Activated CD4-positive, alpha-beta T cell treated with anti-CD3 and anti-CD28 coated beads, Interleukin-2, amount 10 ng/mL, durations not matched to agents 7 days and 5 days (primary cell): ENCODE measurements at regions not wholly inside any gene's neighbourhood (a gene's known extent, or its start where the extent isn't known, plus 50 kb on each side); places are given as distances from the start of the nearest gene placed in this dataset.

Experiments used
- CTCF ChIA-PET: fragments of 350-600 bp; sonication (Branson Sonifier 250); formaldehyde crosslinking; loops from one replicate; lab custom pipeline; 2021; ENCODE audit warnings: antibody characterized with exemption; lab: Charles Lee
- POLR2A ChIA-PET: fragments of 350-600 bp; sonication (Branson Sonifier 250); formaldehyde crosslinking; loops from one replicate; lab custom pipeline; 2021; ENCODE audit warnings: antibody characterized with exemption; lab: Charles Lee
- DNase-seq: peaks from one replicate; pipeline ENCODE4 v3.0.0-alpha.2; 2020
- H3K27ac Mint-ChIP-seq: one replicate; pipeline ENCODE4 v1.8.0; 2021; ENCODE audit warnings: mild to moderate bottlenecking, moderate library complexity, mixed read lengths
- H3K27me3 Mint-ChIP-seq: one replicate; pipeline ENCODE4 v1.8.0; 2021; ENCODE audit warnings: mixed read lengths
- H3K36me3 Mint-ChIP-seq: one replicate; pipeline ENCODE4 v1.8.0; 2021; ENCODE audit warnings: low read depth, mixed read lengths
- H3K4me1 Mint-ChIP-seq: one replicate; pipeline ENCODE4 v1.8.0; 2021; ENCODE audit warnings: mixed read lengths
- H3K4me3 Mint-ChIP-seq: one replicate; pipeline ENCODE4 v1.8.0; 2021; ENCODE audit warnings: mild to moderate bottlenecking, moderate library complexity, mixed read lengths
- H3K9me3 Mint-ChIP-seq: one replicate; pipeline ENCODE4 v1.8.0; 2021; ENCODE audit warnings: mixed read lengths

DNA sequence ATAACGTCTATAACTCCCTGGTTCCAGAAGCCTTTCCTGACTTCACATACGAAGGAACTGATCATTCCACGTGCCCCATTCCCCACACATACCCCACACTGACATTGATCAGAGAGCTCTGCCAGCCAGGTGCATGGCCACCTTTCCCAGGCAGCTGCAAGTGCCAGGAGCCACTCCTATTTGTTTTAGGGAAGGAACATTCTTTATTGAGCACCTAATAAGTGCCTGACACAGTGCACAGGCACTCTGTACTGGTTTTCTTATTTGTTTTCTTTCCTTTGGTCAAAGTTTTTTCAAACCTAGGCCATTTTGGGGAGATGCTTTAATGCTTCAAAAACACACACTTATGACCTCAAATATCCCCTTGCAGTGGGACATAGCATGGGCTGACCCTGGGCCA lies 50.0 kb downstream of the PITPNM2 start:
- no peak for DNase-seq
- ChIA-PET POLR2A (no interaction called here), CTCF (no interaction called here)

DNA sequence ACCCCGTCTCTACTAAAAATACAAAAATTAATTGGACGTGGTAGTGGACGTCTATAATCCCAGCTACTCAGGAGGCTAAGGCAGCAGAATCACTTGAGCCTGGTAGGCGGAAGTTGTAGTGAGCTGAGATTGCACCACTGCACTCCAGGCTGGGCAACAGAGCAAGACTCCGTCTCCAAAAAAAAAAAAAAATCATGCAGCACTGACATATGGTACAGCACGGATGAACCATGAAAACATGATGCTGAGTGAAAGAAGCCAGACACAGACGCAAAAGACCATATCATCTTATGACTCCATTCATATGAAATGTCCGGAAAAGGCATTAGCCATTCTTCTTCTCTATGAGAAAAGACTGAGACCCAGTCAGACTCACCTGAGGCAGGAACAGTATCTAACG lies 50.4 kb downstream of the PITPNM2 start:
- Mint-ChIP-seq H3K9me3 (no peaks in the 10 kb centered on the region), H3K4me1 (peaks cover 36% of the 10 kb centered on the region), H3K27me3 (no peaks in the 10 kb centered on the region), H3K27ac (no peak overlapping the region), H3K4me3 (no peak overlapping the region), H3K36me3 (peaks cover 16% of the 10 kb centered on the region)
- no peak for DNase-seq
- CTCF ChIA-PET = no interaction called here
- POLR2A ChIA-PET = no interaction called here

More for the DNA sequence above, 50.0 kb downstream of the PITPNM2 start:
- Mint-ChIP-seq H3K36me3 (peaks cover 20% of the 10 kb centered on the region), H3K4me3 (no peak overlapping the region), H3K4me1 (peaks cover 36% of the 10 kb centered on the region), H3K9me3 (no peaks in the 10 kb centered on the region), H3K27me3 (no peaks in the 10 kb centered on the region), H3K27ac (no peak overlapping the region)

DNA sequence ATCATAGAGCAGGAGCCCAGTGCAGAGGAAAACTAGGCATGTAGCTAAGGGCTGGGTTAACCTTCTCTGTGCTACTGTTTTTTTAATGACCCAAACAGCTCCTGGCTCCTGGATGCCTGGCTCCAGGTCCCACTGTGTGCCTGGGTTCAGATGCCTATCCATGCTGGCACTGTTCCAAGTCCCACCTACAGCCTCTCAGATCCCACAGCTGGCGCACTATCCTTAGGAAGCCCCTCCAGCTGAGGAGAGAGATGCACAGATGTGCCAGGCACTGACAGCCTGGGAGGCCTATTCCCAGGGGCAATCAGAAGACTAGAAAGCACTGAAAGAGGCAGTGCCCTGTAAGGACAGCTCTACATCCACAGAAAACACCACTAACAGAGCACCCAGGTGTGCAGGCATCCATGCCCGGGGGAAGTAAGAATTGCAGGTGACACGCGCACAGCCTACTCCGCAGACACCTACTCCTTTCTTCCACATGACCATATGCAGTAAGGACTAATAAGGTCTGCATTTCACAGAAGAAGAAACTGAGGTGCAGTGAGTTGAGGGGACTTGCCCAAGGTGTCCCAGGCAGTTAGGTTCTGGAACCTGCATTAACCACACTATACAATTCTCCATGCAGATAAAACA lies 51.2 kb downstream of the PITPNM2 start:
- POLR2A ChIA-PET = no interaction called here
- Mint-ChIP-seq H3K4me1 (peaks cover 31% of the 10 kb centered on the region), H3K36me3 (peaks cover 8% of the 10 kb centered on the region)

DNA sequence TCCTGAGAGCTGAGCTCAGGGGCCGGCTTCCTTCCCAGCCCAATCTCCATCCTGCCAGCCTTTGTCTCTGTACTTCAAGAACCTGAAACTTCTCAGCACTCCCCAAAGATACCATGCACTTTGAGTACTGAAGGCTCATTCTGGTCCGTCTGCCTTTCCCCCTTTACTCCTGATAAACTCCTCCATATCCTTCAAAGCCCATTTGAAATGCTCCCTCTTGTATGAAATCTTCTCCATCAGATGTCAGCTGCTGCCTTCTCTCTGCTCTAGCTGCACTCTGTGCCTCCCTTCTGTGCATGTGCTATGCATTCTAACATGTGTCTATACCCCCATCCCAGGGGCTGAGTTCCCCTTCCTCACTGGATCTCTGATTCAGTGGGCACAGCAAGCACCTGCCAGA lies 52.1 kb downstream of the PITPNM2 start:
- Mint-ChIP-seq H3K4me1 (peaks cover 26% of the 10 kb centered on the region), H3K4me3 (no peak overlapping the region), H3K27me3 (no peaks in the 10 kb centered on the region), H3K36me3 (peaks cover 2% of the 10 kb centered on the region), H3K9me3 (no peaks in the 10 kb centered on the region), H3K27ac (no peak overlapping the region)
- no peak for DNase-seq
- POLR2A ChIA-PET = no interaction called here
- CTCF ChIA-PET = interaction anchor here (0.9 to 1.5 kb wide), 4 partner anchors 8 to 33 kb away, joined by 3 to 4 read pairs (median 4); no protein-coding TSS in a partner anchor

More for the DNA sequence above, 51.2 kb downstream of the PITPNM2 start:
- Mint-ChIP-seq H3K27me3 (no peaks in the 10 kb centered on the region), H3K27ac (no peak overlapping the region), H3K4me3 (no peak overlapping the region), H3K9me3 (no peaks in the 10 kb centered on the region)
- CTCF ChIA-PET = interaction anchor here (0.9 to 1.0 kb wide), 2 partner anchors 10 to 29 kb away, joined by 4 read pairs; no protein-coding TSS in a partner anchor
- DNase-seq = no peak

DNA sequence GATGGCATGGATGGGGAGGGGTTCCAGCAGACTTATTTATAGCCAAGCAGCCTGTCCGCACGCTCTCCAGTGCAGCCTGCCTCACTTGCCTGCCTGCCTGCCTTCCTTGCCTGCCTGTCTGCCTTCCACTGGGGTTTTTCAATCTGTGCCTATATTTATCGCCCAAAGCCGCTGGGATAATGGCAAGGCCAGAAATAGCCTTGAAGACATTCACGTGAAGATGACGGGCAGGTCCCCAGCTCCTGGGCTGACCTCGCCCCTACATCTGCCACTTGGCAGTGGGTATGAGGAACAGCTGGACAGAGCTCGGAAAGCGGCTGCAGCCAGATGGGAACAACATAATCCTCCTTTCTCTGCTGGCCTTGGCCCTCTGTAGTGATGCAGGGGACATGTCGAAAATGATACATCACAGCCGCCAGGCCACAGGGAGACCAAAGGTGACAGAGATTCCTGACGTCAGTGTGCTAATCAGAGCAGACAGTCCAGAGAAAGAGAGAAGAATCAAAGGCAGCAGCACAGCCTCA lies 53.3 kb downstream of the PITPNM2 start:
- Mint-ChIP-seq H3K9me3 (no peaks in the 10 kb centered on the region), H3K4me3 (no peak overlapping the region), H3K27ac (no peak overlapping the region), H3K36me3 (no peaks in the 10 kb centered on the region), H3K4me1 (peaks cover 19% of the 10 kb centered on the region), H3K27me3 (no peaks in the 10 kb centered on the region)
- no peak for DNase-seq
- POLR2A ChIA-PET = no interaction called here
- CTCF ChIA-PET = interaction anchor here (1.1 to 1.7 kb wide), 3 partner anchors 7 to 11 kb away, joined by 4 to 5 read pairs (median 4); no protein-coding TSS in a partner anchor

DNA sequence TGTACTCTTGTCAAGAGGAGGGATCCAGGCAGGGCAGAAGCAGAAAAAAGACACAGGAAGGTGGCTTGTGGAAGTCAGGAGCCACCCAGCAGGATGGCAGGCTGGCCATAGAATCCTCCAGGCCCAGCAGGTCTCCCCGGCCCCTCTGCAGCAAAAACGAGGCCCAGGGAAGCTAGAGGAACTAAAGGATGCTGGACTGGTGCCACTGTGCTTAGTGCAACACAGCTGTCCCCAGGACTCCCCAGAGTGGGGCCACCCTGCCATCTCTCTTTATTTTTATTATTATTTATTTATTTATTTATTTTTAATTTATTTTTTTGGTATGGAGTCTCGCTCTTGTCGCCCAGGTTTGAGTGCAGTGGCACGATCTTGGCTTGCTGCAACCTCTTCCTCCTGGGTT lies 54.1 kb downstream of the PITPNM2 start:
- ChIA-PET POLR2A (no interaction called here), CTCF (interaction anchor here (1.1 to 1.7 kb wide), 5 partner anchors 8 to 16 kb away, joined by 3 to 5 read pairs (median 4); no protein-coding TSS in a partner anchor)
- DNase-seq = no peak
- no peak overlapping the region for H3K27ac Mint-ChIP-seq
- no peaks in the 10 kb centered on the region for H3K36me3 Mint-ChIP-seq
- H3K9me3 Mint-ChIP-seq = no peaks in the 10 kb centered on the region
- no peaks in the 10 kb centered on the region for H3K27me3 Mint-ChIP-seq
- H3K4me1 Mint-ChIP-seq = peaks cover 11% of the 10 kb centered on the region
- H3K4me3 Mint-ChIP-seq = no peak overlapping the region

DNA sequence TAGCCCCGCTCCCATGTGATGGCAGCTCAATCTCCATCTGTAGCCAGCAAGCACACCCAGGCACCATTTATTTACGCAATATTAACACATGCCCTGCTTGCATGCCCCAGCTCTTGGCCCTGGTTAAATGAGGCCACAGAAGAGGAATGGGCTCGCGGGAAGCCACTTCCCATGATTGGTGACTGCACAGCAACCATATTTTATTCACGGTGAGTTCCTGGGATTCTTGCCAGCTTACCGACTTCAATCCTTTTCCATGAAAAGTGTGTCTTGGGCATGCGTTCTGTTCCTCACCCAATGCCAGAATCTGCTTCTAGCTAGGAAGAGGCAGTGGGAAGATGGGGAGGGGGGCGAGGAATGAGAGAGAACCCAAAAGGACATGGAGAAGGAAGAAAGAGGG lies 54.7 kb downstream of the PITPNM2 start:
- POLR2A ChIA-PET = no interaction called here
- peaks cover 11% of the 10 kb centered on the region for H3K4me1 Mint-ChIP-seq
- H3K4me3 Mint-ChIP-seq = no peak overlapping the region
- peak overlapping the region; percentile 37 for H3K27ac Mint-ChIP-seq
- CTCF ChIA-PET = interaction anchor here (0.6 to 1.7 kb wide), 5 partner anchors 9 to 42 kb away, joined by 3 to 5 read pairs (median 3); no protein-coding TSS in a partner anchor
- no peak for DNase-seq
- no peaks in the 10 kb centered on the region for H3K36me3 Mint-ChIP-seq
- no peaks in the 10 kb centered on the region for H3K27me3 Mint-ChIP-seq
- H3K9me3 Mint-ChIP-seq = no peaks in the 10 kb centered on the region

DNA sequence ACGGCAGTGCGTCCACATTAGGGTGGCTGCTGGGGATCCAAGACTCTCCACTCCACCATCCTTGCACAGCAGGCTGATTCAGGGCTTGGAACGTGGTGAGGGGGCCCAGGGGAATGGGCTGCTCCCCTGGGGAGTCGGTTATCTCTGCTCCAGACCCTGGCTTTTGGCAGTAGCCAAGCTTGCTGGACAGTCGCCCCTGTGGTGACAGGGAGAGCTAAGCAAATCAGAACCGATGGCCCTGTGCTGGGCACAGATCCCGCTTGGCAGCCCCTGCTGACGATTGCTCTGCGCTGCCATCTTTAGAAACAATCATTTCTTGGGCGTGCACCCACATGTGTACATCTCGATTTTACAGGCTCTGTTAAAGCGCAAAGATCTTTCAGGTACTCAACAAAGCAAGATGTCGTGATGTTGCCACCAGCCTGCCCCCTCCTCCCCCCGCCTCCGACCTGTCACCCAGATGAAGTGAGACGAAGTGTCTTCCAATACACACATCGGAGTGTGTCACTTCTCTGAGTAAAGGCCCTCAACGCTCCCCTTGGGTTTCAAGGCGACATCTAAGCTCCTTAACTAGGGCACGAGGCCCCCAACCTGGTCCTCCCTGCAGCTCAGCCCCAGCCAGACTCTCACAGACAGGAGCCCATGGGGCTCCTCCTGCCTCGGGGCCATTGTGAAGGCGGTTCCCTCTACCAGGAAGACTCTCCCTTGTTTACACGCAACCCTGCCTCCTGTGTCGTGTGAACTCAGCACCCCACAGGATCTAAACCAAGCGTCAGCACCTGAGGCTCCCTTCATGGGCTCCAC lies 55.6 kb downstream of the PITPNM2 start:
- Mint-ChIP-seq H3K27me3 (no peaks in the 10 kb centered on the region), H3K9me3 (no peaks in the 10 kb centered on the region), H3K36me3 (no peaks in the 10 kb centered on the region), H3K27ac (peak overlapping the region; percentile 75), H3K4me1 (peaks cover 11% of the 10 kb centered on the region), H3K4me3 (no peak overlapping the region)
- CTCF ChIA-PET = interaction anchor here (1.5 to 1.6 kb wide), 2 partner anchors 10 to 14 kb away, joined by 3 to 4 read pairs; no protein-coding TSS in a partner anchor
- no peak for DNase-seq
- POLR2A ChIA-PET = no interaction called here

DNA sequence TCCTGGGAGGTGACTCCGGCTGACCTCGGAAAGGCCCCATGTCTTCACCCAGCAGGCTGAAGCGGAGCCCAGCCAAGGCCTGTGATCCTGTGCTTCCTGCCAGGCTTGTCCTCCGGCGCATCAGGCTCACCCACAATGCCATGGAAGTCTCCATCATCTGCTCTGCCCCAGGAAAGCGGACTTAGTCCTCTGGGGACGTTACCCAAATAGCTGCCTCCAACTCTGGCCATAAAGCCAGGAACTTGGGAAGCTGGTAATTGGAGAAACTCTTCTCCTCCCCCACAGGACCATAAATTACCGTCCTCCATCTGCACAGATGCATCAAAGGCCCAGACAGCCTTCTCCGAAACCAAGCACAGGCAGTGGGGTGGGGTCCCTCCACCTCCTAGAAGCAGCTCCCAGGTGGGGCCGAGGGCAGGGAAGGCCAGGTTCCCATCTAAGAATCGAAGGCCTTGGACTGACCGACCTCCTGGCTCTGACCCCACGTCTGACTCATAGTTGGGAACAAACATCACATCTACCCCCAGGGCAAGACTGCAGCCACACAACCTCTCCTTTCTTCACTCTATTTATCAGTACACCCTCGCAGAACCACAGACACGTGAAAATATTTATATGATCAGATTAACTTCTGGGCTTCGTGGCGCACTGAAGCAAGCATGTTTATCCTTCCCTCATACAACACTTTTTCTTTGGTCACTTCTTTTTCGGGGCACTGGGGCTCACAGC lies 56.4 kb downstream of the PITPNM2 start:
- no peaks in the 10 kb centered on the region for H3K9me3 Mint-ChIP-seq
- H3K27me3 Mint-ChIP-seq = no peaks in the 10 kb centered on the region
- no peak overlapping the region for H3K4me3 Mint-ChIP-seq
- no peak overlapping the region for H3K27ac Mint-ChIP-seq
- no peaks in the 10 kb centered on the region for H3K36me3 Mint-ChIP-seq
- ChIA-PET CTCF (interaction anchor here (0.7 to 1.9 kb wide), 4 partner anchors 12 to 104 kb away, joined by 3 to 6 read pairs (median 6); no protein-coding TSS in a partner anchor), POLR2A (no interaction called here)
- DNase-seq = no peak
- H3K4me1 Mint-ChIP-seq = peaks cover 16% of the 10 kb centered on the region

DNA sequence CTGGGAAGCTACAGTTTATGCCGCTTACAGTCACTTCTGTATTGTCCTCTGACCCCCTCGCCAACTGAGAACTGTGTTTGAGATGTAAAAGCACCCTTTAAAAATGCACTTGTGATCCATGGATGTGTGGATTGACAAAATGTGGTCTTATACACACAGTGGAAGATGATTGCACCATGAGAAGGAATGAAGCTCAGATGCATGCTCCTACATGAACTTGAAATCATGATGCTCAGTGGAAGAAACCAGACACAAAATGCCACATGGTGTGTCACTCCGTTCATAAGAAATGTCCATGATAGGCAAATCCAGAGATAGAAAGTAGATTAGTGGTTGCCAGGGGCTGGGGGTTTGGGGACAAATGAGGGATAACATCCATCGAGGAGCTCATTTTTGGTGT lies 58.0 kb downstream of the PITPNM2 start:
- Mint-ChIP-seq H3K9me3 (no peaks in the 10 kb centered on the region), H3K4me1 (peaks cover 19% of the 10 kb centered on the region), H3K36me3 (no peaks in the 10 kb centered on the region), H3K27ac (no peak overlapping the region), H3K27me3 (no peaks in the 10 kb centered on the region), H3K4me3 (no peak overlapping the region)
- POLR2A ChIA-PET = no interaction called here
- CTCF ChIA-PET = interaction anchor here (1.3 to 1.9 kb wide), 5 partner anchors 8 to 50 kb away, joined by 3 to 6 read pairs (median 5); no protein-coding TSS in a partner anchor
- no peak for DNase-seq

DNA sequence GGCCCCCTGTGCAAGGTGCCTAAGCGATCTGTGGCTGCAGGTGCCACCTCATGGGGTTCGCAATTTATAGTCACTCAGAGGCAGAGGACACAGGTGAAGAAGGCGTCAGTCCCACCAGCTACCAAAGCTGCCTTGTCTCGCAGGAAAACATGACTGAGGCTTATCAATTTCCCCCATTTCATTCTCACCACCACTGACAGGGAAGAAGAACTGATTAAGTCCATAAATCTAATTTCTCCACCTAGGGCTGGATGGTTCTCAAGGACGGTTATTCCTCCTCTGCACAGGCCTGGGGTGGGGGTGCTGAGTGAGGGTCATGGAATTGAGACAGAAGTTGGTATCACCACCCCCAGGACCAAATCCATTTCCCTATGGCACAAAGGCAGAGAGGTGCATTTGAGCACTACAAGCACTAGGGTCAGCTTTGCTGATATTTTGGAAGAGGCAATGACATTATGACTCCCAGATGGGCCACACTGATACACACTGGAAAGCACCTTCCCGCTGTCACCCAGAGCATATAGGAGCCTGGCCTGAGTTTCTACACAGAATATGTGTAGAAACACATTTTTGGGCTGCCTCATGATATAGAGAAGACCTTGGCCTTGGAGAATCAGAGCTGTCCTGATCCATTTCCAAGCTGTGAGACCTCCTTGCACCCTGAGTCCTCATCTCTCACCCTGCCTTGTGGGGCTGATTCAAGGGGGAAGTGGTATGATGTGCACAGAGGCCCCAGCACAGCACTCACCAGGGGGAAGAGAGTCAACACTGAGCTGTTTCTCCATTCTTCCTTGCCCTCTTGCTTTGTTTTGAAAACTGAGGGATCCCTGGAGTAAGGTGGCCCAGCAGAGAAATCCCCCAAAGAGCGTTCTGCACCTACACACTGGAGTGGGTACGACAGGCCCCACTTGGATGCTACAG lies 59.4 kb downstream of the PITPNM2 start:
- no peaks in the 10 kb centered on the region for H3K27me3 Mint-ChIP-seq
- peaks cover 19% of the 10 kb centered on the region for H3K4me1 Mint-ChIP-seq
- POLR2A ChIA-PET = no interaction called here
- H3K9me3 Mint-ChIP-seq = no peaks in the 10 kb centered on the region
- DNase-seq = no peak
- no peak overlapping the region for H3K27ac Mint-ChIP-seq
- H3K4me3 Mint-ChIP-seq = no peak overlapping the region
- H3K36me3 Mint-ChIP-seq = no peaks in the 10 kb centered on the region
- CTCF ChIA-PET = interaction anchor here (0.5 to 1.2 kb wide), 2 partner anchors 11 to 400 kb away, joined by 3 to 4 read pairs; no protein-coding TSS in a partner anchor
